ENCODE measurements at regions not wholly inside any gene's neighbourhood (a gene's known extent, or its start where the extent isn't known, plus 50 kb on each side); places are given as distances from the start of the nearest gene placed in this dataset.
A peak's percentile ranks its signal among the peaks of the same experiment; 100 is the strongest.
"Not testable (repeated sequence)": the region's sequence is repeated elsewhere in the genome, so short reads cannot be mapped to it uniquely, and the experiment has no call there.

DNA sequence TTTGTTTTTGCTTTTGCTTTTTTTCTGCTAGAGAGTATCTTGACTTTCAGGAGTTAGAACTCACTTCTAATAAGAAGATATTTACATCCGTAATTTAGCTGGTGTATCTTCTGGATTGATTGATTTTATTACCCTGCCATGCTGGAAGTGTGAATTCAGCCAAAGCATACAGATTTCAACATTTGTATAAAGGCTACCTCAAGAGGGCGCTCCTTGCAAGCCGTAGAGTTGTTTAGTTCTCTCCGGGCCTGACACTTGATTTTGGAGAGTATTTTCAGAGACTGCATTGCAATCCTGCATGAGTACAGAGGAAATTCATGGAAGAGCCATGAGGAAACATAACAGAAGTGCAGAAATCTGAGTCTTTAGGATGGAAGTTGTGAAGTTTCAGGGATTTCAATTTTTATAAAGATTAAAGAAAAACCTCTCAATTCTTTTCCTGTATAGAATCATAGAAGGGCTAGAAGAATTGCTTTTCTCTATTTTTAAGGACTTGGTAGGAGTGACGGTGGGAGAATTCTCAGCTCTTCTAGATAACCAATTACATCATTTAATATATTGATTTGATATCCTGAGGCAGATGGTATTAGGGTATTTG, 66.7 kb upstream of the TIAM2 start:
- peak; percentile 36 for DNase-seq (ENCODE audit: low spot score)
- H3K9me3 Mint-ChIP-seq: no peaks in the 10 kb centered on the region
- H3K4me1 Mint-ChIP-seq (ENCODE audit: low read depth): peaks cover 16% of the 10 kb centered on the region
- H3K27me3 Mint-ChIP-seq (ENCODE audit: low read depth): no peaks in the 10 kb centered on the region
- H3K27ac Mint-ChIP-seq: no peak overlapping the region
- no peaks in the 10 kb centered on the region for H3K36me3 Mint-ChIP-seq (ENCODE audit: low read depth)
- H3K4me3 Mint-ChIP-seq (ENCODE audit: low read depth): no peak overlapping the region
- intact Hi-C loops (cut with micrococcal nuclease): loop anchor here (1.0 to 5.0 kb wide), 3 partner anchors 246 to 320 kb away; no protein-coding TSS in a partner anchor

DNA sequence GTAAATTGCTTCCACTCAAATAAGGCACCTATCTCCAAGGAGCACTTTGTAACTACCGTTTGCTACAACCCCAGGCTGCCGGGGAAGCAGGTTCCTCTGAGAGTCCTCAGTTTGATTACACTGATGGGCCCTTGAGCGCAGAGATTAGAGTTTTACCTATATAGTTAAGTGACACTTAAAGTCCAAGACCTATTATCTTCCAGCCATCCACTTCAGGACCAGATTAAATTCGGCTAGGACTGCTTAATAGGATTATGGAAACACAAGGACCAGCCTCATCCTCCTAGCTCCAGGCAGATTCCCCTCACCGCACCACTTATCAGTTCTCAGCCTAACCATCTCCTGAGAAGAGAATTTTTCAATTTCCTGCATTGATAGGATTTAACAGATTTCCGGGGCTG, 64.7 kb upstream of the TIAM2 start:
- Mint-ChIP-seq H3K9me3 (no peaks in the 10 kb centered on the region), H3K36me3 (ENCODE audit: low read depth) (no peaks in the 10 kb centered on the region), H3K27me3 (ENCODE audit: low read depth) (no peaks in the 10 kb centered on the region), H3K4me1 (ENCODE audit: low read depth) (peaks cover 13% of the 10 kb centered on the region), H3K27ac (no peak overlapping the region), H3K4me3 (ENCODE audit: low read depth) (no peak overlapping the region)
- intact Hi-C loops (cut with micrococcal nuclease): no loop called here
- no peak for DNase-seq (ENCODE audit: low spot score)

DNA sequence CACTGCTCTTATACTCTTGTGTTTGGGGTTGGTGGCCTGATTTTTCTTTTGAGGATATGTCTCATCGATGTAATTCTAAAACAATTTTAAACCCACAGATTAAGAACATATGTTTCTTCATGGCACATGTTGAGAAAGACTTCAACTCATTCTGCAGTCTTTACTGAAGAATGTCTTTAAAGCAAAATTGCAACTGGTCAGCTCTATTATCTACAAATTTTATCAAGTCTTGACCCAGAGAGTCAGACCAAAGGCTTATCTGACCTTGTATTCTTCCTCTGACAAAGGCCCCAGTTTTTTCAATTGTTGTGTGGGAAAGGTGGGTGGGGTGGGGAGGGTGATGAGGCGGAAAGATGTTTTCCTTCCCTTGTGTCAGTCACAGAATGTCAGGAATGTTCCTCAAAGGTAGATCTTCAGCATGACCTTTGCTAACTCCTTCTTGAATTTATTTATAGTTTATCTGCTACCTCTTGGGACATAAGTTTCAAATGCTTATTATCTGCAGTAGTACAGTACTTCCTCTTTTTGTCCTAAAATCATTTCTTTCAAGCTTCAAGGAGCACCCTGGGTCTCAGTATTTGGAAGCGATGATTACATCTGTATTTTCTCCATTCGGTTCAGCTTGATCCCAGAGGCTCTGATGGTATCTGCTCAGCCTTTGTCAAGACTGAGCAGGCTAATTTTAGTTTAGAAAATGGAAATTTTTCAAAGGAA, 63.2 kb upstream of the TIAM2 start:
- no peak for DNase-seq (ENCODE audit: low spot score)
- peak overlapping the region; percentile 21 for H3K27ac Mint-ChIP-seq
- no peaks in the 10 kb centered on the region for H3K36me3 Mint-ChIP-seq (ENCODE audit: low read depth)
- H3K9me3 Mint-ChIP-seq: no peaks in the 10 kb centered on the region
- H3K27me3 Mint-ChIP-seq (ENCODE audit: low read depth): no peaks in the 10 kb centered on the region
- intact Hi-C loops (cut with micrococcal nuclease): no loop called here
- H3K4me1 Mint-ChIP-seq (ENCODE audit: low read depth): peaks cover 13% of the 10 kb centered on the region
- no peak overlapping the region for H3K4me3 Mint-ChIP-seq (ENCODE audit: low read depth)

GRCh38 chr6:154932515-154933027, 62.5 kb upstream of the TIAM2 start:
- intact Hi-C loops (cut with micrococcal nuclease): no loop called here
- DNase-seq (ENCODE audit: low spot score): no peak

DNA sequence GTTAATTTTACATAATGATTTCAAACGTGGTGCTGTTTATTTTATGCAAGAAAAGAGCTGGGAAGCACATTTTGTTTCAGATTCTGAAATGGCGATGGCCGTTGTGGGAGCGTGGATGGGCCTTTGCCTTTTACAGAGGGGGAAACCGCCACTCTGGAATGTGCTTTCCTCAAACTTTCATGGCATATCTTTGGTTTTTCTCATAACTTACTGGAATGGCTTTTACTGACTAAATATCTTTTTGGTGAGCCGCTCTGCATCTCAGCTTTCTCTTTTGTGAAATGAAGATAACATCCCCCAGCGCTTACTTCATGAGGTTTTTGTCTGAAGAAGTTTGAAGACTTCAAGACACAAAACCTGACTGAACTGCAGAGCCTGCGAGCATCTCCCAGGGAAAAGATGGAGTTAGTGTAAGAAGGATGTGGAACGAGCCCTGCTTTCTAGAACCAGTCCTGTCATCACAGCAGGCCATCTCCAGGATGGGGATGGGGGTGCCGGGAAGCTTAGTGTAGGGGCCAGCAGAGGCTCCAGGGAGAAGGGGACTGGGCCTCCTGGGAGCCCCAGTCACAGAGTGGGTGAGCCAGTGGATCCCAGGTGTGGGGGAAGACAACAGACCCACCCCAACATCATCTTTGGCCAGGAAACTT, 61.8 kb upstream of the TIAM2 start:
- intact Hi-C loops (cut with micrococcal nuclease): no loop called here

More at GRCh38 chr6:154932515-154933027, 62.5 kb upstream of the TIAM2 start:
- Mint-ChIP-seq H3K27me3 (ENCODE audit: low read depth) (no peaks in the 10 kb centered on the region), H3K36me3 (ENCODE audit: low read depth) (no peaks in the 10 kb centered on the region), H3K4me1 (ENCODE audit: low read depth) (peaks cover 13% of the 10 kb centered on the region), H3K4me3 (ENCODE audit: low read depth) (no peak overlapping the region), H3K9me3 (no peaks in the 10 kb centered on the region), H3K27ac (no peak overlapping the region)

DNA sequence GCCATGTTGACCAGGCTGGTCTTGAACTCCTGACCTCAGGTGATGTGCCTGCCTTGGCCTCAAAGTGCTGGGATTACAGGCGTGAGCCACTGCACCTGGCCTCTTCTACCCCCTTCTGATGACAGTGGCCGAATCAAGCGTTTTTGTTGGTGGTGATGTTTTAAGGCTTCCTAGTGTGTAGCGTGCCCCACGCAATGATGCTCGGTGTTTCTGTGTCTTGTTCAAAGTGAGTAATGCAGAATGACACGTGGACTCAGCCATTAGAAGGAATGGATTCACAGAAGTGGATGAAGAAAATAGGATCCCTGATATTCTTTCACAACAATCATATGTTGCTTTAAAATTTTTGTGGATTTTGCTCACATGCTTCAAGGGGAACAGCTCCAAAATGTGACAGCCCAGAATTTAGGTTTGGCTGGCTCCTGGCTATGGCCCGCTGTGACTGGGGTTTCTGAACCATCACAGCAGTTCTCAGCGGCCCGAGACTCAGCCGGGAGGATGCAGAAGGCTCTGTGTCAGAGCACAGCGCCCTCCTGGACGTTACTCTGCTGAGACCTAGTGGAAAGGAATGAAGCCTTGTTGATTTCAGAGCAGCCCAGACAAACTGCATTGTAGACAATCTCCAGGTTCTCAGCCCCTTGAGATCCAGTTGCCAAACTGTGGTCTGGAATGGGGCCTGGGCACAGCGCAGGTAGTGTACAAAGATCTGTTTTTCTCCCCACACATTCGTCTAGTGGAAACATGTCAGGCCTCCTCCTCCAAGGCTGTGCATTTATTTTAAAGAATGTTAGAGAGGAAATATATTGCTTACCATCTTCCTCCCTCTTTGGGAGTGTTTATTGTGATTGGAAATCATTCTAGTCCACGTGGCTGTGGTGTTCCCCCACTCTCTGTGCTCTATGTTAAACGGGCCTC, 57.6 kb upstream of the TIAM2 start:
- no peaks in the 10 kb centered on the region for H3K36me3 Mint-ChIP-seq (ENCODE audit: low read depth)
- DNase-seq (ENCODE audit: low spot score): no peak
- H3K27me3 Mint-ChIP-seq (ENCODE audit: low read depth): no peaks in the 10 kb centered on the region
- H3K9me3 Mint-ChIP-seq: no peaks in the 10 kb centered on the region
- no peak overlapping the region for H3K4me3 Mint-ChIP-seq (ENCODE audit: low read depth)
- H3K27ac Mint-ChIP-seq: no peak overlapping the region
- H3K4me1 Mint-ChIP-seq (ENCODE audit: low read depth): peaks cover 5% of the 10 kb centered on the region
- intact Hi-C loops (cut with micrococcal nuclease): no loop called here

More for the DNA sequence above, 61.8 kb upstream of the TIAM2 start:
- no peak overlapping the region for H3K27ac Mint-ChIP-seq
- H3K27me3 Mint-ChIP-seq (ENCODE audit: low read depth): no peaks in the 10 kb centered on the region
- no peaks in the 10 kb centered on the region for H3K36me3 Mint-ChIP-seq (ENCODE audit: low read depth)
- no peak overlapping the region for H3K4me3 Mint-ChIP-seq (ENCODE audit: low read depth)
- no peaks in the 10 kb centered on the region for H3K9me3 Mint-ChIP-seq
- peaks cover 13% of the 10 kb centered on the region for H3K4me1 Mint-ChIP-seq (ENCODE audit: low read depth)
- no peak for DNase-seq (ENCODE audit: low spot score)

DNA sequence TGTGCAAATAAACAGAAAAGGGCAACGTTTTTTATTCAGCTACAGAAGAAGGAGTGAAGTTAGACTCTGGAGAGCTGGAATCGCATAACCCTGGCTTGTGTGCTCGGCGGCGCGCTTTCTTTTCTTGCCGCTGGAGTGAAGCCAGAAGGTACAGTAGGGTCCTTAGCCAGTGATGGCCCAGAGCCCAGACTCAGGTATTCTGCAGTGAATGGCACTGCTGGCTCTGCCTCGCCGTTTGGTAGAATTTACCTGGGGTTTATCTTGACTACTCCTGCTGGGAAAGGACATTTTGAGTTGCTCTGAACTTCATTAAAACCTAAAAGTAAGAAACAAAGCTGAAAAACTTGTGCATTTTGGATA, 56.9 kb upstream of the TIAM2 start:
- DNase-seq (ENCODE audit: low spot score): no peak
- Mint-ChIP-seq H3K4me3 (ENCODE audit: low read depth) (no peak overlapping the region), H3K36me3 (ENCODE audit: low read depth) (no peaks in the 10 kb centered on the region), H3K9me3 (no peaks in the 10 kb centered on the region), H3K27me3 (ENCODE audit: low read depth) (no peaks in the 10 kb centered on the region), H3K27ac (no peak overlapping the region), H3K4me1 (ENCODE audit: low read depth) (no peaks in the 10 kb centered on the region)
- intact Hi-C loops (cut with micrococcal nuclease): no loop called here

GRCh38 chr6:154938727-154939285, 56.3 kb upstream of the TIAM2 start:
- H3K36me3 Mint-ChIP-seq (ENCODE audit: low read depth); intact Hi-C loops (cut with micrococcal nuclease); H3K9me3 Mint-ChIP-seq; H3K27me3 Mint-ChIP-seq (ENCODE audit: low read depth); H3K27ac Mint-ChIP-seq; DNase-seq (ENCODE audit: low spot score); H3K4me1 Mint-ChIP-seq (ENCODE audit: low read depth); H3K4me3 Mint-ChIP-seq (ENCODE audit: low read depth): not testable (repeated sequence)

DNA sequence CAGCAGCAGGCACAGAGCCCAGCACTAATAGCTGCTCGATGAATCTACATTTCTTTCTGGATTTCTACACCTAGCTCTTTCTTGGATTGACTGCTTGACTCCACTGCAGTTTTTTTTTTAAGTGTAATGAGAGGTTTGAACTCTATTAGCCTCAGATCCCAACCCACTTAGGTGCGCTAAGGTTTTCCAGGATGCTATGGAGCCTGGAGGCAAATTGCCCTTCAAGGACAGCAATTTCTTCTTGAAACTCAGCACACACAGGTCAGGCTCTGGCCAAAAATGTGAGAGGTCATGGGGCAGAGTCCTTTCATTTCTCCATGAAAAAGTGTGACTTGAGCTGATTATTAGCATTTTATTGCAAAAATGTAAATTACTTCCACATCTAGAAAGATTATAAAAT, 52.3 kb upstream of the TIAM2 start:
- intact Hi-C loops (cut with micrococcal nuclease): no loop called here
- Mint-ChIP-seq H3K36me3 (ENCODE audit: low read depth) (no peaks in the 10 kb centered on the region), H3K27me3 (ENCODE audit: low read depth) (no peaks in the 10 kb centered on the region), H3K4me1 (ENCODE audit: low read depth) (no peaks in the 10 kb centered on the region), H3K9me3 (no peaks in the 10 kb centered on the region), H3K27ac (no peak overlapping the region), H3K4me3 (ENCODE audit: low read depth) (no peak overlapping the region)
- DNase-seq (ENCODE audit: low spot score): no peak

DNA sequence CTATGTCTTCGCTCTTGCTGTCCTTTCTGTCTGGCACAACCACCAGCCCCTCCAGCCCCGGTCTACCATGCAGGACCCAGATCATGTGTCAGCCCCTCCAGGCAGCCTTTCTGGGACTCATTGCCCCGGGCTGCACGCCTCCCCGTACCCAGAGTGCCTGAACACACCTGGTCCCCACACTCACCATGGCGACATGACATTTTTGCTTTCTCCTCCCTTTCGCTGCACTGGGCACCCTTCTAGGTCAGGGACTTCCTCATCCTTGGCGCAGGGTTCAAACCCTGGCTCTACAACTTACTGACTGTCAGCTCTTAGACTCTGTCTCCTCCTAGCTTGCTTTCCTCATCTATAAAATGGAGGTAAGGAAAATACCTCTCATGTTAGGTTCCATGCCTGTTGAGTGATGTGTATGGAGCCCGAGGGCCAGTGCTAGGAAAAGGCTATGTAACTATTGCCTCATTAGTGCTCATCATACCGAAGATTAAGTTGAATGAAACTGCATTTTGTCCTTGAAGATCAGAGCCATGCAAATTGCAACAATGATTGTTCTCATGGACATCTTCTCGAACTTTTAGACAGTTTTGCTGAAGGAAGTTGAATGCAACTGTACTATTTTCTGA, 49.7 kb upstream of the TIAM2 start:
- Mint-ChIP-seq H3K4me1 (ENCODE audit: low read depth) (no peaks in the 10 kb centered on the region), H3K9me3 (peaks cover 4% of the 10 kb centered on the region), H3K36me3 (ENCODE audit: low read depth) (peaks cover 6% of the 10 kb centered on the region), H3K27me3 (ENCODE audit: low read depth) (no peaks in the 10 kb centered on the region), H3K4me3 (ENCODE audit: low read depth) (no peak overlapping the region), H3K27ac (no peak overlapping the region)
- no peak for DNase-seq (ENCODE audit: low spot score)
- intact Hi-C loops (cut with micrococcal nuclease): no loop called here

Measured in activated T-helper 2 cell treated with anti-CD3 and anti-CD28 coated beads, Interferon-gamma antibody, Interleukin-2, Interleukin-4, amounts not matched to agents 10 μg/mL and 5 μg/mL and 100 μg/mL, durations not matched to agents 14 hours and 24 hours and 36 hours (primary cell).